ENCODE measurements at regions not wholly inside any gene's neighbourhood (a gene's known extent, or its start where the extent isn't known, plus 50 kb on each side); places are given as distances from the start of the nearest gene placed in this dataset.

DNA sequence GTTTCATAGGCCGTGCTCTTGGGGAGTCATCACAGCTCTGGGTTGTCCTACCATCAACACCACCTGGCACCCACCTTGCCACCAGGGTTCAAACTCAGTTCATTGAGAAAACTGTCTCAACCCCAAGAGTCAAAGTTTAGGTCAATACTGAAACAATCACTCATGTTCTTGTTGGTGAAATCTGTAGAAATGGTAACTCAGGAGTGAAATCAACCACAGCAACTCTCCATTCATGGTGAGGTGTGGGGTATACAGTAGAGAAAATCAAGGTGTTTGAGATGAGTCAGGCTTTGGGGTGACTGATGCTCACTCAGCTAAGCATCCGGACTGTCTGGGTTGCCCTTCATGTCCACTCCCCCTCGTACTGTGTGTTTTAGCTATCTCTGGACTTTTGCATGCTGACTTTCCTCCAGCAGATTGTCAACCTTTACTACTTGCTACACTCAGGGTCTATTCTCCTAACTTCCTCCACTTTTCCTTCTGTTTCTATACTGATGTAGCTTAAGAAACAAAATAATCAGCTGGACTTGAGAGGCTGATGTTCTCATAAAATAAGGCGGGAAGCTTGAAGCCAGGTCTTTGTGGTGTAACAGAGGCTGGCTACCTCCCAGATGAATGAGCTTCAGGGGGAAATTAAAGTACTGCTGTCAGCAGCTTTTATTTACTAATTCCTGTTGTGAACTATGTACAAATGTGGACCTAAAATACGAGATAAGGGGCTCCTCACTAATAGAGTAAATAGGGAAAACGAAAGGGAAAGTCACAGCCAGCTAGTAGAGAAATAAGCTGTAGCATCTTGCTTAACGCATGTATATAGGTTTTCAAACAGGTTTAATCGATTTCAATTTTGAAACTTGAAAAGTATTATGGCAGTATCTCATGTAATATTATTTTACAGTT lies 173.6 kb upstream of the AKR1E2 start:
- peak overlapping the region; percentile 28 for H3K4me2 ChIP-seq (ENCODE audit: control insufficient read depth, extremely low read depth, insufficient read depth, low read depth, low read length)
- peak; percentile 53 for FAIRE-seq
- H3K27ac ChIP-seq (ENCODE audit: control insufficient read depth, insufficient read depth, low read length), result peak overlapping the region; percentile 57
- H3K4me3 ChIP-seq (ENCODE audit: control insufficient read depth in 2 of 3, extremely low read depth in 1 of 3, insufficient read depth in 2 of 3, low read depth in 1 of 3, low read length in 3 of 3), result no peak overlapping the region
- H2AFZ ChIP-seq (ENCODE audit: control insufficient read depth, low read length), result no peak overlapping the region
- H4K20me1 ChIP-seq (ENCODE audit: control insufficient read depth, extremely low read depth, insufficient read depth, low read length), result no peaks in the 10 kb centered on the region
- peaks cover 13% of the 10 kb centered on the region for H3K4me1 ChIP-seq (ENCODE audit: control insufficient read depth, extremely low read depth, insufficient read depth, low read length)
- TF ChIP-seq CTCF (optimal IDR thresholded peaks at IDR 0.05 in 1 of 3, IDR thresholded peaks at IDR 0.05 in 1 of 3, conservative IDR thresholded peaks at IDR 0.05 in 1 of 3; ENCODE audit: extremely low read depth in 1 of 3, insufficient read depth in 2 of 3, low read length in 3 of 3), result no peak
- no peak for TF ChIP-seq EZH2 (IDR thresholded peaks at IDR 0.05; ENCODE audit: low read length)
- H3K27me3 ChIP-seq (ENCODE audit: control insufficient read depth, extremely low read depth, insufficient read depth, low read length), result no peaks in the 10 kb centered on the region
- H3K36me3 ChIP-seq (ENCODE audit: control insufficient read depth in 2 of 2, extremely low read depth in 1 of 2, insufficient read depth in 2 of 2, low read length in 2 of 2), result peaks cover 4 to 5% of the 10 kb centered on the region in 2 experiments
- DNase-seq (ENCODE audit: low read depth, low spot score), result no peak
- no peaks in the 10 kb centered on the region for H3K79me2 ChIP-seq (ENCODE audit: control insufficient read depth, insufficient read depth, low read length)
- no peaks in the 10 kb centered on the region for H3K9me3 ChIP-seq (ENCODE audit: control insufficient read depth, low read depth, low read length)
- dilution Hi-C loops (cut with MboI; ENCODE audit: extremely low pct_ligation_motif_present, low sequenced_read_pairs), result no loop called here
- no peak overlapping the region for H3K9ac ChIP-seq (ENCODE audit: control insufficient read depth, extremely low read depth, insufficient read depth, low read length)
- no peaks in the 10 kb centered on the region for H3K9me1 ChIP-seq (ENCODE audit: control insufficient read depth, extremely low read depth, insufficient read depth, low read length)

DNA sequence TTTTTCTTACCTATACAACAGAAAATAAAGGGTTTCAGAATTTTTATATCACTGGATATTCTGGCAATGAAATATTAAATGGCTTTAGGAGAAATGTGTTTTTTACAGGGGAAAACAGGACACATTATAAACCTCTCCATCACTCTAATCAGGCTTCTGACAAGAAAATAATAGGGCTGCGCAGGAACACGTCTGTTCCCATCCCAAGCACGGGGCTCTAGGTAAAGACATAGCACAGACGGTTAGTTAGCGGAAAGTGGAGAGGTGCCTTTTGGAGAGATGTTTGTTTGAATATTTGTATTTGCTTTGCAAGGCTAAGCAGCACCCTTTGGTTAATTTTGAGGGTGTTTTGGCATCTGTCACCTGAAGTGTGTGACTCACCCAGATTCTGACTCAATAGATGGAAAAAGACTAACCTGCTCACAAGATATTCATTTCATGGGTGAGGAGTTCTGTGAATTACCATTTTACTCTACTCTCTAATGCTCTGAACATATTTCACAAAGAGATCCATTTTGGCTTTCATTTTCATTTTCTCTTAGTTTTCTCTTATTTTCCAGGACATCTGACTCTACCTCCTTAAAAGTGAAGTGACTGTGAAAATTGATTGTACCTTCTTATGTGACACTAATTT lies 174.5 kb upstream of the AKR1E2 start:
- Histone ChIP-seq H2AFZ (ENCODE audit: control insufficient read depth, low read length) (no peak overlapping the region), H3K36me3 (ENCODE audit: control insufficient read depth in 2 of 2, extremely low read depth in 1 of 2, insufficient read depth in 2 of 2, low read length in 2 of 2) (peaks cover 4 to 5% of the 10 kb centered on the region in 2 experiments), H3K9ac (ENCODE audit: control insufficient read depth, extremely low read depth, insufficient read depth, low read length) (no peak overlapping the region), H3K4me1 (ENCODE audit: control insufficient read depth, extremely low read depth, insufficient read depth, low read length) (peaks cover 13% of the 10 kb centered on the region), H3K9me1 (ENCODE audit: control insufficient read depth, extremely low read depth, insufficient read depth, low read length) (no peaks in the 10 kb centered on the region), H3K79me2 (ENCODE audit: control insufficient read depth, insufficient read depth, low read length) (no peaks in the 10 kb centered on the region), H4K20me1 (ENCODE audit: control insufficient read depth, extremely low read depth, insufficient read depth, low read length) (no peaks in the 10 kb centered on the region), H3K4me2 (ENCODE audit: control insufficient read depth, extremely low read depth, insufficient read depth, low read depth, low read length) (peak overlapping the region; percentile 28), H3K27me3 (ENCODE audit: control insufficient read depth, extremely low read depth, insufficient read depth, low read length) (no peaks in the 10 kb centered on the region), H3K4me3 (ENCODE audit: control insufficient read depth in 2 of 3, extremely low read depth in 1 of 3, insufficient read depth in 2 of 3, low read depth in 1 of 3, low read length in 3 of 3) (no peak overlapping the region), H3K27ac (ENCODE audit: control insufficient read depth, insufficient read depth, low read length) (peak overlapping the region; percentile 57), H3K9me3 (ENCODE audit: control insufficient read depth, low read depth, low read length) (no peaks in the 10 kb centered on the region)
- FAIRE-seq, result peak; percentile 55
- dilution Hi-C loops (cut with MboI; ENCODE audit: extremely low pct_ligation_motif_present, low sequenced_read_pairs), result no loop called here
- no peak for TF ChIP-seq EZH2 (IDR thresholded peaks at IDR 0.05; ENCODE audit: low read length)
- no peak for DNase-seq (ENCODE audit: low read depth, low spot score)

Data from keratinocyte (primary cell).